Breast epithelium (tissue), 3 donors: ENCODE measurements at regions not wholly inside any gene's neighbourhood (a gene's known extent, or its start where the extent isn't known, plus 50 kb on each side); places are given as distances from the start of the nearest gene placed in this dataset.

Experiments used
- POLR2A ChIP-seq: fragments of 450-650 bp; IDR thresholded peaks from one replicate; pipeline ENCODE4 v1.6.1; 2016; ENCODE audit warnings: antibody characterized with exemption, mild to moderate bottlenecking, moderate library complexity
- TF ChIP-seq, protein P1 (sequence below), 3 donors: fragments of 450-650 bp; IDR thresholded peaks; one replicate each; pipeline ENCODE4 v1.5.1; 2016 to 2017; ENCODE audit warnings: antibody characterized with exemption in 3 of 3, mild to moderate bottlenecking in 3 of 3, moderate library complexity in 3 of 3

DNA sequence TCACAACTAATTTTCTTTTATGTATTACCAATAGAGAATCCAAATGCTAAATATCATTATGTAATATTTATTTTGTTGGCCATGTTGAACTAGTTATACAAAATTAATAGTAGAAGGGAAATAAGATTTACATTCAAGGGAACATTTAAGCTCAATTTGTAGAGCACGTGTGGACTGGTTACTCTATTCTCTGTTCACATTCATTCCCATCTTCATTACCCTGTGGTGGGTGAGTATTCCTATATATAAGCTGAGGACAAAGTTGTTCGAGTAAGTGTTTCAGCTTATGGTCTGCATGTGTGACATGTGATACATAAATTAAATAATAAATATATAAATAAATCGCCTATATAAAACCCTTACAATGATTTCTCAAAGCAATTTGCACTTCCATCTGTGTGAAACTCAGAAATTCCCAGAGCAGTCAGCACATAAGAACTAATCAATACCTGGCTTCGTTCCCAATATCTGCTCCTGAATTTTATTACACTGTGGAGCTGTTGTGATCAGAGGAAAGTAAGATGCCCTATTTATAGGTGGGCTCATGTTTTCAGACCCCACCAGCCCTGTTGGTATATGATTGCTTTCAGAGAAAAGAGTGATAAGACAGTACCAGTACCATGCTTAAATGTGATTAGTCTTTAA is 308.2 kb upstream of the DCN start:
- TF ChIP-seq, protein P1, sequence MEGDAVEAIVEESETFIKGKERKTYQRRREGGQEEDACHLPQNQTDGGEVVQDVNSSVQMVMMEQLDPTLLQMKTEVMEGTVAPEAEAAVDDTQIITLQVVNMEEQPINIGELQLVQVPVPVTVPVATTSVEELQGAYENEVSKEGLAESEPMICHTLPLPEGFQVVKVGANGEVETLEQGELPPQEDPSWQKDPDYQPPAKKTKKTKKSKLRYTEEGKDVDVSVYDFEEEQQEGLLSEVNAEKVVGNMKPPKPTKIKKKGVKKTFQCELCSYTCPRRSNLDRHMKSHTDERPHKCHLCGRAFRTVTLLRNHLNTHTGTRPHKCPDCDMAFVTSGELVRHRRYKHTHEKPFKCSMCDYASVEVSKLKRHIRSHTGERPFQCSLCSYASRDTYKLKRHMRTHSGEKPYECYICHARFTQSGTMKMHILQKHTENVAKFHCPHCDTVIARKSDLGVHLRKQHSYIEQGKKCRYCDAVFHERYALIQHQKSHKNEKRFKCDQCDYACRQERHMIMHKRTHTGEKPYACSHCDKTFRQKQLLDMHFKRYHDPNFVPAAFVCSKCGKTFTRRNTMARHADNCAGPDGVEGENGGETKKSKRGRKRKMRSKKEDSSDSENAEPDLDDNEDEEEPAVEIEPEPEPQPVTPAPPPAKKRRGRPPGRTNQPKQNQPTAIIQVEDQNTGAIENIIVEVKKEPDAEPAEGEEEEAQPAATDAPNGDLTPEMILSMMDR (IDR thresholded peaks at IDR 0.05): no peak
- no peak for TF ChIP-seq POLR2A
